ENCODE measurements at regions not wholly inside any gene's neighbourhood (a gene's known extent, or its start where the extent isn't known, plus 50 kb on each side); places are given as distances from the start of the nearest gene placed in this dataset.

- Histone ChIP-seq H3K79me1 (ENCODE audit: insufficient read depth, low read depth, low read length, poor library complexity, severe bottlenecking) (no peaks in the 10 kb centered on the region), H3K4ac (ENCODE audit: low read depth, low read length) (no peak overlapping the region), H3K14ac (ENCODE audit: insufficient read depth, low read length) (no peak overlapping the region), H3K9me3 (ENCODE audit: control insufficient read depth, low read depth, low read length) (no peaks in the 10 kb centered on the region), H2AK5ac (ENCODE audit: insufficient read length, low read length) (no peak overlapping the region), H2AFZ (ENCODE audit: low read length) (no peak overlapping the region), H4K91ac (ENCODE audit: insufficient read length, low read depth, low read length) (no peak overlapping the region), H3K9ac (ENCODE audit: extremely low read depth, insufficient read length, low read length) (no peak overlapping the region), H2BK20ac (ENCODE audit: low read depth, low read length, poor library complexity, severe bottlenecking) (no peak overlapping the region), H3K4me2 (ENCODE audit: insufficient read depth, insufficient read length, low read length) (no peak overlapping the region), H2BK120ac (ENCODE audit: low read depth, low read length, poor library complexity, severe bottlenecking) (no peak overlapping the region), H3K18ac (ENCODE audit: insufficient read length, low read depth, low read length) (no peak overlapping the region), H3K4me1 (ENCODE audit: insufficient read depth, low read length) (peaks cover 11% of the 10 kb centered on the region; the same call in 1 of the 2 replicates), H3K79me2 (ENCODE audit: insufficient read depth, low read length) (no peaks in the 10 kb centered on the region), H3T11ph (ENCODE audit: low read length) (no peak overlapping the region), H2BK12ac (ENCODE audit: insufficient read length, low read depth, low read length) (no peak overlapping the region), H3K27me3 (ENCODE audit: insufficient read depth, low read length) (no peaks in the 10 kb centered on the region), H2BK15ac (ENCODE audit: low read depth, low read length) (no peak overlapping the region), H3K23me2 (ENCODE audit: insufficient read length, low read depth, low read length, poor library complexity, severe bottlenecking) (no peaks in the 10 kb centered on the region), H4K8ac (replicated peaks; ENCODE audit: insufficient read length, low read depth, low read length) (no peak overlapping the region), H4K20me1 (ENCODE audit: control insufficient read depth, insufficient read depth, insufficient read length) (no peaks in the 10 kb centered on the region), H4K5ac (ENCODE audit: insufficient read length, low read depth, low read length) (no peak overlapping the region), H3K27ac (ENCODE audit: insufficient read length, low read depth, low read length) (no peak overlapping the region), H3K56ac (ENCODE audit: insufficient read length, low read depth, low read length) (no peak overlapping the region), H2BK5ac (ENCODE audit: insufficient read length, low read length) (no peak overlapping the region), H3K23ac (ENCODE audit: insufficient read length, low read depth, low read length) (no peak overlapping the region)
- Mint-ChIP-seq H3K4me1 (peaks cover 72 to 73% of the 10 kb centered on the region in 2 experiments), H3K4me3 (no peak overlapping the region), H3K27me3 (ENCODE audit: low read depth) (no peaks in the 10 kb centered on the region), H3K9me3 (no peaks in the 10 kb centered on the region), H3K27ac (no peak overlapping the region), H3K36me3 (ENCODE audit: insufficient read depth in 1 of 3, low read depth in 3 of 3) (peaks cover 0 to 2% (median 0%) of the 10 kb centered on the region in 3 experiments; a peak in 1 of 7 replicates)
- no peak for TF ChIP-seq CTCF (conservative IDR thresholded peaks at IDR 0.05)
- no CpG with 5 or more reads among the region's 2 CpGs for WGBS (ENCODE audit: extremely low coverage, insufficient read length, low lambda C conversion rate)
- DNase-seq: no peak
Observed at GRCh38 chr13:50449465-50449864, 394.0 kb downstream of the DLEU7 start.

Data from H9 (cell line).